Body of pancreas (tissue), 4 donors: ENCODE measurements at regions not wholly inside any gene's neighbourhood (a gene's known extent, or its start where the extent isn't known, plus 50 kb on each side); places are given as distances from the start of the nearest gene placed in this dataset.

Experiments
- CTCF ChIP-seq, 7 experiments: fragments of 450-650 bp in 4 of 7; fragments of 200-600 bp in 3 of 7; sonication (generic) in 3 of 7; IDR thresholded peaks; one replicate each; pipeline ENCODE4 v1.5.1; 2016 to 2019; ENCODE audit warnings: antibody characterized with exemption in 7 of 7
- POLR2A ChIP-seq, 3 donors: fragments of 450-650 bp; IDR thresholded peaks; one replicate each; pipeline ENCODE4 v1.6.1; 2016; ENCODE audit warnings: antibody characterized with exemption in 3 of 3, mild to moderate bottlenecking in 2 of 3

DNA sequence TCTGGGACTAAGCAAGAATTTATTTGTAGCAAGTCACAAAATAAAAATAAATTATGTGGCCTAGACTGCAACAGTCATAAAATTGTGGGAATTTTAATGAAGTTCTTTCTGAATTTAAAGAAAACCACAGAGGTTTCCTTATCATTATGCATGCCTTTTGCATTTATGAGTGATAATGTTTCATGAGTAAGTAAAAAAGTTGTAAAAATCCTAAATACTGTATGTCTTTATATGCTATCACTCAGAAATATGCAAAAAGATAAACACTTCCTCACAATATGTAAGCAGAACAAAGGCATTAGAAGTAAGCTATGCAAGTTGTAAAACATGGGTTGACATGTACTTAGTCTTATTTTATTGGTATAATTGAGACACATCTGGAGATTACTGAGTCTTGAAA, 239.4 kb upstream of the PDE3A start:
- TF ChIP-seq POLR2A (IDR thresholded peaks at IDR 0.05) (no peak), CTCF (IDR thresholded peaks at IDR 0.05) (no peak)
